SK-N-MC (cell line): ENCODE measurements at regions not wholly inside any gene's neighbourhood (a gene's known extent, or its start where the extent isn't known, plus 50 kb on each side); places are given as distances from the start of the nearest gene placed in this dataset.

Experiments
- EZH2 ChIP-seq: fragments of 200-600 bp; sonication (generic); IDR thresholded peaks from one replicate; pipeline ENCODE4 v1.6.1; 2017; ENCODE audit warnings: antibody characterized with exemption
- FOXP2 ChIP-seq: optimal IDR thresholded peaks from 2 replicates; pipeline ENCODE3; 2011; ENCODE audit warnings: mild to moderate bottlenecking, moderate library complexity; ENCODE audit not compliant: insufficient read depth; ENCODE audit errors: extremely low read length, control extremely low read depth
- POLR2AphosphoS5 ChIP-seq: IDR thresholded peaks from 2 replicates; pipeline ENCODE4 v1.6.1; 2012; ENCODE audit warnings: mild to moderate bottlenecking, low read depth, low read length, borderline replicate concordance

DNA sequence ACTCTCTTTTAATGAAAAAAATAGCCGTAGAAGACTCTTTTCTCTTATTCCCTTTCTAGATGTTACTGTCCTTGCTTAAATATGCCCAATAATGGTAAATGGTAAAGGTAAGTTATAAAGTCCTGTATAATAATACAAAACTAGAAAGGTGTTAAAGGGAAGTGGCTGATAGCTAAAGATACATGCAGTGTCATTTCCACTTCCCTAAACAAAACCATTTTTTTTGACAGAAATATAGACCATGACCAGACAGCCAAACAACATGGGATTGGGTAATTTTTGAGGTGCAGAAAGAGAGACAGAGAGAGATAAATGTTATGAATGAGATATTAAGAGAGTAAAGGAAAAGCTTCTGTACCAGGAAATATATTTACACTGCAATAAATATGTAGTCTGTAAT is 731.7 kb upstream of the REG3G start:
- TF ChIP-seq EZH2 (no peak), POLR2AphosphoS5 (no peak), FOXP2 (no peak)
